Esophagus squamous epithelium (tissue), 5 donors: ENCODE measurements at regions not wholly inside any gene's neighbourhood (a gene's known extent, or its start where the extent isn't known, plus 50 kb on each side); places are given as distances from the start of the nearest gene placed in this dataset.
"Not testable (repeated sequence)": the region's sequence is repeated elsewhere in the genome, so short reads cannot be mapped to it uniquely, and the experiment has no call there.

Experiments
- DNase-seq: peaks from one replicate; lab custom pipeline; 2025; lab: John Stamatoyannopoulos, UW
- H3K27ac ChIP-seq, 4 donors: fragments of 200-600 bp; sonication (generic); one replicate each; pipeline ENCODE4 v1.5.1; 2016 to 2019; ENCODE audit warnings: mild to moderate bottlenecking in 1 of 4
- H3K27me3 ChIP-seq, 4 donors: fragments of 200-600 bp; sonication (generic); 1 replicate in 3 of 4; 2 replicates in 1 of 4; pipeline versions ENCODE4 v1.5.1 to v1.6.0; 2017 to 2021; ENCODE audit warnings: antibody characterized with exemption in 1 of 4
- H3K36me3 ChIP-seq, 3 donors: fragments of 200-600 bp; sonication (generic); one replicate each; pipeline ENCODE4 v1.5.1; 2016 to 2019
- H3K4me1 ChIP-seq, 3 donors: fragments of 200-600 bp; sonication (generic); one replicate each; pipeline ENCODE4 v1.5.1; 2017 to 2019
- H3K4me3 ChIP-seq, 4 donors: fragments of 200-600 bp; sonication (generic); 1 replicate in 3 of 4; 2 replicates in 1 of 4; pipeline ENCODE4 v1.5.1; 2016 to 2019; ENCODE audit warnings: mild to moderate bottlenecking in 2 of 4, moderate library complexity in 1 of 4
- H3K9me3 ChIP-seq, 3 donors: fragments of 200-600 bp; sonication (generic); one replicate each; pipeline ENCODE4 v1.5.1; 2016 to 2019
- POLR2A ChIP-seq, 4 donors: fragments of 450-650 bp; IDR thresholded peaks; one replicate each; pipeline ENCODE4 v1.6.1; 2017; ENCODE audit warnings: antibody characterized with exemption in 4 of 4, mild to moderate bottlenecking in 4 of 4, moderate library complexity in 3 of 4
- WGBS, 2 donors: methylation state at CpG; one replicate each; pipeline ENCODE4 v1.1.5; 2018; 5-methylcytosine and 5-hydroxymethylcytosine counted together
- intact Hi-C: fragments of 100-400 bp; cut with DNase I; formaldehyde crosslinking; loops from one replicate; pipeline ENCODE4 v1.15.0; 2022
- TF ChIP-seq, protein P1 (sequence below), 6 experiments: fragments of 450-650 bp in 4 of 6; fragments of 200-600 bp in 2 of 6; sonication (generic) in 2 of 6; IDR thresholded peaks; one replicate each; pipeline ENCODE4 v1.5.1; 2016 to 2019; ENCODE audit warnings: antibody characterized with exemption in 6 of 6, mild to moderate bottlenecking in 4 of 6, moderate library complexity in 4 of 6
- donor health status: DM: yes; HTN: yes; CAD: no.

DNA sequence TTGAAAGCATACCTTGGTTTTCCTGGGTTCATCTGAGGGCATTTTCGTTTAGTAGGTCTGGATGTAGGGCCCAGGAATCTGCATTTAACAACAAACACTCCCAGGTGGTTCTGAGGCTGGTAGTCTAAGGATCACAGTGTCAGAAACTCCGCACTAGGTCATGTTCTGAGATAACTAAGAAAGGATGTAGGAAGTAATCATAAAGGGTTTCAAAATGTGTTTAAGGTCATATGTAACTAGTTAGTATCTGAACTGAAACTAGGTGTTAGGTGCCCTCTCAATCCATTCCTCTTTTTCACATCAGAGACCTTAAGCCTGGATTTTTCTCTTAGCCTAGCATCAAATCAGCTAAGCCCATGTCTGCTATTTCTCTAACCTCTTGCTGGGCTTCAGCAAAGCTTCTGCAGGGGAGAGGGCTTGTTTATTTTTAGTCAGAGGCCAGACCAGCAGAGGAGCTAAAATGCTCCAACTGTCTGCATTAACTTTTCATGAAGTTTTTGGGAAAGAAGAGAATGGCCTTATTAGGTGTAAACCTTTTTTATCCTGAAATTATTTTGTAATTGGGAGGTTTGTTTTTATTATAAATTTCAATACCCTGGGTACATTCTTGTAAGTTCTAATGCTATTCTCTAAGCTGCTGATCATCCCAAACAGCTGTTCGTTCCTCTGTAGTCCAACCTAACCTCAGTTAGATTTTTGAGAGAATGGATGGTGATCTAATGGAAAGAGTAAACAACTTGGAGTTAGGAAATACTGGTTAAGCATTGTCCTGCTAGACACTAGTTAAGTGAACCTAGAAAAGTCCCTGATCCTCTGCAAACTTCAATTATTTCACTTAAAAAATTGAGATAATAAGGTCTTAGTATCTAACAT lies 262.8 kb upstream of the RFC3 start:
- Histone ChIP-seq H3K27ac (peak overlapping the region in 1 of 4 donors; percentile 20), H3K36me3 (no peaks in the 10 kb centered on the region), H3K4me3 (no peak overlapping the region), H3K9me3 (no peaks in the 10 kb centered on the region), H3K4me1 (no peaks in the 10 kb centered on the region), H3K27me3 (no peaks in the 10 kb centered on the region)
- intact Hi-C loops, result loop anchor here (10.0 kb wide), 1 partner anchor 960 kb away; no protein-coding TSS in a partner anchor
- DNase-seq, result no peak
- no peak for TF ChIP-seq POLR2A (IDR thresholded peaks at IDR 0.05)
- TF ChIP-seq, protein P1, sequence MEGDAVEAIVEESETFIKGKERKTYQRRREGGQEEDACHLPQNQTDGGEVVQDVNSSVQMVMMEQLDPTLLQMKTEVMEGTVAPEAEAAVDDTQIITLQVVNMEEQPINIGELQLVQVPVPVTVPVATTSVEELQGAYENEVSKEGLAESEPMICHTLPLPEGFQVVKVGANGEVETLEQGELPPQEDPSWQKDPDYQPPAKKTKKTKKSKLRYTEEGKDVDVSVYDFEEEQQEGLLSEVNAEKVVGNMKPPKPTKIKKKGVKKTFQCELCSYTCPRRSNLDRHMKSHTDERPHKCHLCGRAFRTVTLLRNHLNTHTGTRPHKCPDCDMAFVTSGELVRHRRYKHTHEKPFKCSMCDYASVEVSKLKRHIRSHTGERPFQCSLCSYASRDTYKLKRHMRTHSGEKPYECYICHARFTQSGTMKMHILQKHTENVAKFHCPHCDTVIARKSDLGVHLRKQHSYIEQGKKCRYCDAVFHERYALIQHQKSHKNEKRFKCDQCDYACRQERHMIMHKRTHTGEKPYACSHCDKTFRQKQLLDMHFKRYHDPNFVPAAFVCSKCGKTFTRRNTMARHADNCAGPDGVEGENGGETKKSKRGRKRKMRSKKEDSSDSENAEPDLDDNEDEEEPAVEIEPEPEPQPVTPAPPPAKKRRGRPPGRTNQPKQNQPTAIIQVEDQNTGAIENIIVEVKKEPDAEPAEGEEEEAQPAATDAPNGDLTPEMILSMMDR (IDR thresholded peaks at IDR 0.05), result no peak
- WGBS, 2 donors, result 51 to 70% methylated on average over 3 of the region's 3 CpGs

DNA sequence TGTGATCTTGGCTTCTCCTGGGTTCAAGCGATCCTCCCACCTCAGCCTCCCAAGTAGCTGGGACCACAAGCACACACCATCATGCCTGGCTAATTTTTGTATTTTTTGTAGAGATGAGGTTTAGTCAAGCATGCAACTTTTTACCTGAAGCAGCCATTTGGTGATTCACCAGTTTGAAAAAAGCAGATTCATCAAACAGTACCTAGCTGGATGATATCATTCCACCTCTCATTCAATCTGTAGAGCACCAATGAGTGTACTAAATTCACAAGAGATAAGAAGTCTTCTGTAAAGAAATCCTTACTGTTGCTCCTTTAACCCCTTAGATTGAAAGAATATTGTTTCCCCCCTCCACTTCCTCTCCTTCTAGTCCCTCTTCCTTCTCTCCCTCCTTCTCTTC lies 261.1 kb upstream of the RFC3 start:
- Histone ChIP-seq H3K4me1 (peaks cover 0 to 12% (median 0%) of the 10 kb centered on the region in 3 donors), H3K27ac (no peak overlapping the region), H3K9me3 (no peaks in the 10 kb centered on the region), H3K27me3 (no peaks in the 10 kb centered on the region), H3K4me3 (no peak overlapping the region), H3K36me3 (no peaks in the 10 kb centered on the region)
- intact Hi-C loops, result loop anchor here (10.0 kb wide), 1 partner anchor 962 kb away; no protein-coding TSS in a partner anchor
- no peak for DNase-seq
- no peak for TF ChIP-seq POLR2A (IDR thresholded peaks at IDR 0.05)
- TF ChIP-seq, protein P1 (IDR thresholded peaks at IDR 0.05), result no peak
- WGBS, 2 donors, result 73 to 94% methylated on average over 1 of the region's 1 CpG

DNA sequence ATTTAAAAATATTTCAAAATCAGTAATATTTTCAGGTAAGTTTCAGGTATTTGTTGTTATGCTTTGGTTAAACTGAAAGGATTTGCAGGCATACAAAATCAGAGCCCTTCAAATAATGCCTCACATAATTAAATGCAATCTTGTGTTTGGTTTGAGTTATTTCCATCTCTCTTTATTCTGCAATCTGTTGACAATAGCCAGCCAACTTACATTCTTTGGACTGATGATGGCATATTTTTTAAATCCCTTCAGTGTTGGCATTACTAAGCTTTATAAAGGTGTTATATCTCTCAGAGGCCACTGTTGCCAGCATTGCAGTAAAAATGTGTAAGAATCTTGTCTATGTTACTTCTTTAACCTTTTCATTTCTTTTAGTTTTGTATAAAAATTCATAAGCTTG lies 257.2 kb upstream of the RFC3 start:
- Histone ChIP-seq H3K27me3 (no peaks in the 10 kb centered on the region), H3K9me3 (no peaks in the 10 kb centered on the region), H3K27ac (no peak overlapping the region), H3K4me1 (peaks cover 0 to 15% (median 0%) of the 10 kb centered on the region in 3 donors), H3K36me3 (no peaks in the 10 kb centered on the region), H3K4me3 (no peak overlapping the region)
- intact Hi-C loops, result no loop called here
- TF ChIP-seq, protein P1 (IDR thresholded peaks at IDR 0.05), result no peak
- TF ChIP-seq POLR2A (IDR thresholded peaks at IDR 0.05), result no peak
- DNase-seq, result no peak

DNA sequence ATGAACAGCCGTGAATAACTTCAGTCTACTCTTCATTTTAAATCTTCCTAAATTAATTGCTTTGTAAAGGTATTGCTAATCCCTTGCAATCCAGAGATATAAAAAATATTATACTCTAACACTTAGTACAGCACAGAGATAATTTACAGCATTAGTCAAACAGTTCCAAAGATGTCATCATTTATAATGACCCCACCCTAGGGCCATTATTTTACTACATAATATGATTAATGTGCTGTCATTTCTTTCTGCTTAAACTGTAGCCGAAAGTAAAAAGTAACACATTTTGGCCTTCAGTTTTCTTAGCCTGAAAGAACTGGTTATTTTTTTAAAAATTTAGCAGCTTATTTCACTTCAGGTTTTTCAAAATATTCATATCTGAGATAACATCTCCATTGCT lies 256.3 kb upstream of the RFC3 start:
- no peaks in the 10 kb centered on the region for H3K9me3 ChIP-seq
- no peak overlapping the region for H3K27ac ChIP-seq
- H3K4me3 ChIP-seq, result no peak overlapping the region
- no peak for DNase-seq
- 28 to 40% methylated on average over 2 of the region's 2 CpGs for WGBS, 2 donors
- intact Hi-C loops, result no loop called here
- H3K36me3 ChIP-seq, result no peaks in the 10 kb centered on the region
- peaks cover 0 to 15% (median 0%) of the 10 kb centered on the region in 3 donors for H3K4me1 ChIP-seq
- no peaks in the 10 kb centered on the region for H3K27me3 ChIP-seq
- TF ChIP-seq, protein P1 (IDR thresholded peaks at IDR 0.05), result no peak
- no peak for TF ChIP-seq POLR2A (IDR thresholded peaks at IDR 0.05)

DNA sequence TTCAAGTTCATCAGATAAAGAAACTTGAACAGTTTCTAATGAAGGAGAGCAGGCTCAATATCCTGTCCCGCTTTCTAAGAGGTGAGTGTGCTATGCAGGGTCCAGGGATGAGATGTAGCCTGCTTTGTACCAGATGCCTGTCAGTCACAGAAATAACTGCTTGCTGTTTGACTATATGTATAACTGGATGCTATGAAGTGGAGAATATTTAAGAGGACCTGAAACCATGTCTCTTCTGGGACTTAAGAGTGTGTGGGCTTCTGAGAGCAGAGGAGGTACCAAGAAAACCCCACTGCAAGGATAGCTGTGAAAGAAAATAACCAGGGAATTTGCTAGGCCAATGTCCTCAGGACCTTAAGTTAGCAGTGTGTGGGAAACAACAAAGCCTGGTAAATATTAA lies 246.3 kb upstream of the RFC3 start:
- H3K4me3 ChIP-seq, result no peak overlapping the region
- no peaks in the 10 kb centered on the region for H3K9me3 ChIP-seq
- no peak for DNase-seq
- H3K4me1 ChIP-seq, result no peaks in the 10 kb centered on the region
- intact Hi-C loops, result no loop called here
- H3K36me3 ChIP-seq, result no peaks in the 10 kb centered on the region
- TF ChIP-seq POLR2A (IDR thresholded peaks at IDR 0.05), result no peak
- TF ChIP-seq, protein P1 (IDR thresholded peaks at IDR 0.05), result no peak
- H3K27ac ChIP-seq, result no peak overlapping the region
- H3K27me3 ChIP-seq, result no peaks in the 10 kb centered on the region
- WGBS, 2 donors, result 92 to 100% methylated on average over 1 of the region's 1 CpG

DNA sequence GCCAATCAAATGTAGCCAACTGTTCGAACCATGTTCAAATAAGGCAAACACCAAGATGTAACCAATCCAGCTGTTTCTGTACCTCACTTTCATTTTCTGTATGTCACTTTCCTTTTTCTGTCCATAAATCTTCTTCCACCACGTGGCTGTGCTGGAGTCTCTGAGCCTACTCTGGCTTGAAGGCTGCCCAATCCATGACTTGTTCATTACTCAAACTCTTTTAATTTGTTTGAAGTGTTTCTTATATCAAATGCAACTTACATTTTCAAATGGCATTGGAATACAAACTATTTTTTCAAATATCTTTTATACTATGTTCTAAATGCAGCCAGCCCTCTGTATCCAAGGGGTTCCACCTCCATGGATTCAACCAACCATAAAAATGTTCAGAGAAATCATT lies 245.6 kb upstream of the RFC3 start:
- H3K9me3 ChIP-seq, intact Hi-C loops, H3K36me3 ChIP-seq, H3K27me3 ChIP-seq, DNase-seq, H3K4me3 ChIP-seq, H3K27ac ChIP-seq, H3K4me1 ChIP-seq: not testable (repeated sequence)
- 54 to 66% methylated on average over 2 of the region's 2 CpGs for WGBS, 2 donors
